ENCODE measurements at regions not wholly inside any gene's neighbourhood (a gene's known extent, or its start where the extent isn't known, plus 50 kb on each side); places are given as distances from the start of the nearest gene placed in this dataset.

DNA sequence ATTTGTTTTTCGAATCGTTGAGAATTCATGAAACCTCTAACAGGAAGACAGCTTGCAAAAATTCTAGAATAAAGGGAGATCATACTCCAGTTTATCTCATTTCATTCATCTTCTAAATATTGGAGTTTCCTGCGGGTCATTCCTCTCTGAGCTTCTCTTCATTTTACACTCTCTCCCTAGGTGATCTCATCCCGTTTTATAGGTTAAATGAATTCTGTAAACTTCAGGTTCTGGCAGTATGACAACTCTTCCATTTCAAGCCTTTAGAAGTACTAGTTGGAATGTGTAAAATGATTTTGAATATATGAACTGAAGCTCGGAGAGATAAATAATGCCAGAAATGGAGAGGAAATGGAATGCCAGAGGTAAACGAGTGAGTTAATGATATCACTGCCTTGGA, 312.4 kb downstream of the METTL4 start:
- TF ChIP-seq EZH2 (IDR thresholded peaks at IDR 0.05; ENCODE audit: borderline replicate concordance, low read depth, low read length, severe bottlenecking) (no peak), CTCF (IDR thresholded peaks at IDR 0.05; ENCODE audit: borderline replicate concordance, extremely low read depth, low read length, poor library complexity, severe bottlenecking) (no peak)

All from DND-41 (cell line).